B cell (primary cell): ENCODE measurements at regions not wholly inside any gene's neighbourhood (a gene's known extent, or its start where the extent isn't known, plus 50 kb on each side); places are given as distances from the start of the nearest gene placed in this dataset.

Source experiments
- EZH2 ChIP-seq: IDR thresholded peaks from 2 replicates; pipeline ENCODE4 v1.6.1; 2012; ENCODE audit warnings: borderline replicate concordance, low read depth, mild to moderate bottlenecking, moderate library complexity, low read length; ENCODE audit not compliant: insufficient read depth, poor library complexity, severe bottlenecking
- TF ChIP-seq, protein P1 (sequence below): fragments of 200-600 bp; IDR thresholded peaks from one replicate; pipeline ENCODE4 v1.8.0; 2022; ENCODE audit warnings: antibody characterized with exemption, mild to moderate bottlenecking

DNA sequence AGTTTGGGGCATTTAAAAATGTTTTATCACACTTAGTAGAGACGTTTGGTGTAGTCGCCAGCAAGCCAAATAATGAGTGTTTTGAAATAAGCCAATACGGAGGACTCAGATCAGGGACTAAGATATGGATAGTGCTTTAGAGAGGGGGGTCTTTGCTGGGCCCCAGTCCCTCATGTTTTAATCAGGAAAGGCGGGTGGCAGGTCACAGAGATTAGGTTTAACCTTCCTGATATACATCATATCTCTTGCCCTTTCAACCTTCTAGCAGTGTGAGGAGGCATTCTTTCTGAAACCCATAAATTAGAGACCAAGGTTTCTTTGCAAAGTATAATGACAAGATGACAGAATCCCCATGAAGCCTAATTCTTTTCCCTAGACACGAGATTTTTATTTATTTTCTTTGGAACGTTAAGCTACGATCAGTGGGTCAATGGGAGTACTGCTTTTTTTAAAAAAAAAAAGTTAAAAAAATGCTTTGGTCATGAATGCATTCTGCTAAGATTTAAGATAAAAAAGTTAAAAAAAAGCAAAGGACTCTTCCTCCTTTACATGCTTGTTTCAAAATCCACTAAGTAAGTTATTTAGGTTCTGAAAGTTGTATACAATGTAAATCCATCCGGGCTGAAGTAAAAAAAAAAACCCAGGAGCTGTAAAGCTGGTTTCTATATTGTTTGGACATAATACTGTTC lies 572.1 kb upstream of the SALL1 start:
- TF ChIP-seq, protein P1, sequence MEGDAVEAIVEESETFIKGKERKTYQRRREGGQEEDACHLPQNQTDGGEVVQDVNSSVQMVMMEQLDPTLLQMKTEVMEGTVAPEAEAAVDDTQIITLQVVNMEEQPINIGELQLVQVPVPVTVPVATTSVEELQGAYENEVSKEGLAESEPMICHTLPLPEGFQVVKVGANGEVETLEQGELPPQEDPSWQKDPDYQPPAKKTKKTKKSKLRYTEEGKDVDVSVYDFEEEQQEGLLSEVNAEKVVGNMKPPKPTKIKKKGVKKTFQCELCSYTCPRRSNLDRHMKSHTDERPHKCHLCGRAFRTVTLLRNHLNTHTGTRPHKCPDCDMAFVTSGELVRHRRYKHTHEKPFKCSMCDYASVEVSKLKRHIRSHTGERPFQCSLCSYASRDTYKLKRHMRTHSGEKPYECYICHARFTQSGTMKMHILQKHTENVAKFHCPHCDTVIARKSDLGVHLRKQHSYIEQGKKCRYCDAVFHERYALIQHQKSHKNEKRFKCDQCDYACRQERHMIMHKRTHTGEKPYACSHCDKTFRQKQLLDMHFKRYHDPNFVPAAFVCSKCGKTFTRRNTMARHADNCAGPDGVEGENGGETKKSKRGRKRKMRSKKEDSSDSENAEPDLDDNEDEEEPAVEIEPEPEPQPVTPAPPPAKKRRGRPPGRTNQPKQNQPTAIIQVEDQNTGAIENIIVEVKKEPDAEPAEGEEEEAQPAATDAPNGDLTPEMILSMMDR: no peak
- no peak for TF ChIP-seq EZH2
